ENCODE measurements at regions not wholly inside any gene's neighbourhood (a gene's known extent, or its start where the extent isn't known, plus 50 kb on each side); places are given as distances from the start of the nearest gene placed in this dataset.

GRCh38 chr4:41324861-41325260 lies 68.1 kb downstream of the UCHL1 start:
- DNase-seq (ENCODE audit: low read depth, low spot score) (no peak), ATAC-seq (no peak)
- Histone ChIP-seq H3K9me3 (ENCODE audit: control insufficient read depth, insufficient read depth, low read depth, low read length) (no peaks in the 10 kb centered on the region), H3K4me3 (ENCODE audit: low read depth in 2 of 2, low read length in 2 of 2) (no peak overlapping the region), H3K4me1 (ENCODE audit: control insufficient read depth, insufficient read depth, low read length) (no peaks in the 10 kb centered on the region), H3K36me3 (ENCODE audit: control insufficient read depth, insufficient read depth, low read length) (no peaks in the 10 kb centered on the region), H3K27ac (ENCODE audit: low read length) (no peak overlapping the region), H3K27me3 (ENCODE audit: control insufficient read depth, insufficient read depth, low read length) (no peaks in the 10 kb centered on the region)
- POLR2A ChIA-PET = no interaction called here
- TF ChIP-seq REST (IDR thresholded peaks at IDR 0.05; ENCODE audit: insufficient read depth in 1 of 2, low read depth in 2 of 2, low read length in 1 of 2) (no peak), CTCF (IDR thresholded peaks at IDR 0.05) (no peak), SIN3A (IDR thresholded peaks at IDR 0.05; ENCODE audit: borderline replicate concordance, insufficient read depth, low read depth, low read length) (no peak), POLR2AphosphoS5 (IDR thresholded peaks at IDR 0.05; ENCODE audit: low read depth, low read length) (no peak), TCF7L2 (IDR thresholded peaks at IDR 0.05; ENCODE audit: low read depth, low read length) (no peak)
- no TSS peak for BruUV-seq (replicated peaks)
- in situ Hi-C loops (cut with HindIII; ENCODE audit: low pct_unique_long_range_greater_than_20kb, low sequenced_read_pairs) = no loop called here
- CTCF ChIA-PET = no interaction called here
- intact Hi-C loops (cut with micrococcal nuclease; ENCODE audit: unreplicated experiment) = no loop called here

DNA sequence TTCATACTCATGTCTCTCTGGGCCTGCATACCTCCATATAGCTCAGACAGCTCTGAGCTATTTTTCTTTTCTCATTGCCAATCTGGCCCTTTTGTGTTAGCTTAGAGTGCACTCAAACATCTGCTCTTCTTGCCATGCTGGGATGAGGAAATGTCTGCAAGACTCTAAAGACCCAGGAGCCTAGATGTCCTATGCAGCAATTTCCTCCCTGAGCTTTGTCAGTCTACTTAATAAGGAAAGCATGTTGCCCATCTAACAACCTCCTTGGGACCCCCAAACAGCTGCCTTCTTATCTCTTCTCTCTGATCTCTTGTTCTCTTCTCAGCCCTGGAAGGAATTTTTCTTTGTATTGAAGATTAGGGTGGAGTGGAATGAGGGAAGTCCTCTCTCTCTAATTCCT lies 69.2 kb downstream of the UCHL1 start:
- ChIA-PET CTCF (no interaction called here), POLR2A (interaction anchor here (0.6 kb wide), 1 partner anchor 18 kb away, joined by 3 read pairs; no protein-coding TSS in a partner anchor)
- no peak for TF ChIP-seq POLR2AphosphoS5 (IDR thresholded peaks at IDR 0.05; ENCODE audit: low read depth, low read length)
- ATAC-seq = no peak
- DNase-seq (ENCODE audit: low read depth, low spot score) = no peak
- Histone ChIP-seq H3K4me3 (ENCODE audit: low read depth in 2 of 2, low read length in 2 of 2) (no peak overlapping the region), H3K27ac (ENCODE audit: low read length) (no peak overlapping the region), H3K36me3 (ENCODE audit: control insufficient read depth, insufficient read depth, low read length) (no peaks in the 10 kb centered on the region), H3K27me3 (ENCODE audit: control insufficient read depth, insufficient read depth, low read length) (no peaks in the 10 kb centered on the region), H3K9me3 (ENCODE audit: control insufficient read depth, insufficient read depth, low read depth, low read length) (no peaks in the 10 kb centered on the region), H3K4me1 (ENCODE audit: control insufficient read depth, insufficient read depth, low read length) (no peaks in the 10 kb centered on the region)
- in situ Hi-C loops (cut with HindIII; ENCODE audit: low pct_unique_long_range_greater_than_20kb, low sequenced_read_pairs) = no loop called here
- no TSS peak for BruUV-seq (replicated peaks)
- intact Hi-C loops (cut with micrococcal nuclease; ENCODE audit: unreplicated experiment) = no loop called here

GRCh38 chr4:41326776-41327175 lies 70.0 kb downstream of the UCHL1 start:
- Histone ChIP-seq H3K4me3 (ENCODE audit: low read depth in 2 of 2, low read length in 2 of 2) (no peak overlapping the region), H3K4me1 (ENCODE audit: control insufficient read depth, insufficient read depth, low read length) (no peaks in the 10 kb centered on the region), H3K9me3 (ENCODE audit: control insufficient read depth, insufficient read depth, low read depth, low read length) (no peaks in the 10 kb centered on the region), H3K27ac (ENCODE audit: low read length) (no peak overlapping the region), H3K36me3 (ENCODE audit: control insufficient read depth, insufficient read depth, low read length) (no peaks in the 10 kb centered on the region), H3K27me3 (ENCODE audit: control insufficient read depth, insufficient read depth, low read length) (no peaks in the 10 kb centered on the region)
- in situ Hi-C loops (cut with HindIII; ENCODE audit: low pct_unique_long_range_greater_than_20kb, low sequenced_read_pairs) (no loop called here), intact Hi-C loops (cut with micrococcal nuclease; ENCODE audit: unreplicated experiment) (no loop called here)
- CTCF ChIA-PET = no interaction called here
- POLR2A ChIA-PET = no interaction called here
- BruUV-seq (replicated peaks) = no TSS peak
- TF ChIP-seq POLR2AphosphoS5 (IDR thresholded peaks at IDR 0.05; ENCODE audit: low read depth, low read length) (no peak), CTCF (IDR thresholded peaks at IDR 0.05) (no peak), REST (IDR thresholded peaks at IDR 0.05; ENCODE audit: insufficient read depth in 1 of 2, low read depth in 2 of 2, low read length in 1 of 2) (no peak), TCF7L2 (IDR thresholded peaks at IDR 0.05; ENCODE audit: low read depth, low read length) (no peak), SIN3A (IDR thresholded peaks at IDR 0.05; ENCODE audit: borderline replicate concordance, insufficient read depth, low read depth, low read length) (no peak)
- ATAC-seq (no peak), DNase-seq (ENCODE audit: low read depth, low spot score) (no peak)

Data from Panc1 (cell line).